ENCODE measurements at regions not wholly inside any gene's neighbourhood (a gene's known extent, or its start where the extent isn't known, plus 50 kb on each side); places are given as distances from the start of the nearest gene placed in this dataset.

GRCh38 chr4:14924076-14924811, 78.0 kb upstream of the CPEB2 start:
- Mint-ChIP-seq H3K4me3 (no peak overlapping the region), H3K27ac (ENCODE audit: unreplicated experiment) (no peak overlapping the region)
- TF ChIP-seq CTCF (conservative IDR thresholded peaks at IDR 0.05): no peak

GRCh38 chr4:14924812-14925344, 77.4 kb upstream of the CPEB2 start:
- H3K4me1 Mint-ChIP-seq: no peaks in the 10 kb centered on the region
- no peak for DNase-seq (ENCODE audit: low read depth, low spot score)
- no peak for TF ChIP-seq CTCF (conservative IDR thresholded peaks at IDR 0.05)
- H3K9me3 Mint-ChIP-seq: no peaks in the 10 kb centered on the region
- H3K36me3 Mint-ChIP-seq (ENCODE audit: low read depth): no peaks in the 10 kb centered on the region
- H3K27me3 Mint-ChIP-seq (ENCODE audit: low read depth): no peaks in the 10 kb centered on the region
- no peak overlapping the region for H3K4me3 Mint-ChIP-seq
- H3K27ac Mint-ChIP-seq (ENCODE audit: unreplicated experiment): no peak overlapping the region

More at GRCh38 chr4:14924076-14924811, 78.0 kb upstream of the CPEB2 start:
- no peak for DNase-seq (ENCODE audit: low read depth, low spot score)
- no peaks in the 10 kb centered on the region for H3K4me1 Mint-ChIP-seq
- no peaks in the 10 kb centered on the region for H3K36me3 Mint-ChIP-seq (ENCODE audit: low read depth)
- no peaks in the 10 kb centered on the region for H3K9me3 Mint-ChIP-seq
- no peaks in the 10 kb centered on the region for H3K27me3 Mint-ChIP-seq (ENCODE audit: low read depth)

DNA sequence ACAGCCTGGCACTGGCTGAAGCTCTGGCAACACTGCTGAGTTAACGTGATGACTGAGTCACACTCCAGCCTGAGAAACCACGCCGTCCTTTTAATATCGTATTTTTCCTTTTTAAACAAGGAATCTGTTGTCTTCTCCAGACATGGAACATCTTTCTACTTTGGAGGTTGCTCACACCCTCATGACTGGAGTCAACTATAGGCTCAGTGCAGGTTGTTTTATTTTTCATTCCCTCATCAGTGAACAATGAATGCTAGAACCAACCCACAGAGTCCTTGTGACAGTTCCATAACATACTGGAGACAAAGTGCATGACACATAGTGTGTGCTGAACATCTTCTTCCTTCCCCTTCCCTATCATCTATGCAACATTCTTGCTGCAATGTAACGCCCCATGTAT, 76.8 kb upstream of the CPEB2 start:
- no peak for DNase-seq (ENCODE audit: low read depth, low spot score)

GRCh38 chr4:14926368-14926767, 75.9 kb upstream of the CPEB2 start:
- Mint-ChIP-seq H3K27me3 (ENCODE audit: low read depth) (no peaks in the 10 kb centered on the region), H3K36me3 (ENCODE audit: low read depth) (no peaks in the 10 kb centered on the region), H3K27ac (ENCODE audit: unreplicated experiment) (no peak overlapping the region), H3K4me3 (no peak overlapping the region), H3K9me3 (no peaks in the 10 kb centered on the region), H3K4me1 (no peaks in the 10 kb centered on the region)
- TF ChIP-seq CTCF (conservative IDR thresholded peaks at IDR 0.05): no peak
- no peak for DNase-seq (ENCODE audit: low read depth, low spot score)

More for the DNA sequence above, 76.8 kb upstream of the CPEB2 start:
- no peak overlapping the region for H3K4me3 Mint-ChIP-seq
- no peak for TF ChIP-seq CTCF (conservative IDR thresholded peaks at IDR 0.05)
- no peaks in the 10 kb centered on the region for H3K36me3 Mint-ChIP-seq (ENCODE audit: low read depth)
- H3K27ac Mint-ChIP-seq (ENCODE audit: unreplicated experiment): no peak overlapping the region
- no peaks in the 10 kb centered on the region for H3K9me3 Mint-ChIP-seq
- H3K4me1 Mint-ChIP-seq: no peaks in the 10 kb centered on the region
- no peaks in the 10 kb centered on the region for H3K27me3 Mint-ChIP-seq (ENCODE audit: low read depth)

DNA sequence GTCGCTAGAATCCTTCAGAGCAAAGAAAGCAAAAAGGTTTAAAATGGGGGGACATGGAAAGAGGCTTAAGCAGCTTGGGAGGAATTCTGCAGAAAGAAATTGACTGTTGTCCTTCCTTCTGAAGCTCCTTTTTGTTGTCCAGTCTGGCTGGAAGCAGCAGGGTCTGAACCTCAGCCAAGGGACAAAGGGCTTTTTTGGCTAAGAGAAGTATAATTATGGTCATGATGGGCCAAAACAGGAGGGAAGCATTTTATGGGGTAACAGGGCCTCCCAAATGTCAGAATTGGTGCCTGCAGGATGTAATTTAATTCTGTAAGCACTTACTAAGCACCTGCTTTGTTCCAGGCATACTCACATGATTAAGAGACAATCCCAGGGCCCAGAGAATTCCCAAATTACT, 74.2 kb upstream of the CPEB2 start:
- no peaks in the 10 kb centered on the region for H3K36me3 Mint-ChIP-seq (ENCODE audit: low read depth)
- TF ChIP-seq CTCF (conservative IDR thresholded peaks at IDR 0.05): no peak
- no peaks in the 10 kb centered on the region for H3K27me3 Mint-ChIP-seq (ENCODE audit: low read depth)
- no peaks in the 10 kb centered on the region for H3K9me3 Mint-ChIP-seq
- no peak for DNase-seq (ENCODE audit: low read depth, low spot score)
- H3K4me3 Mint-ChIP-seq: no peak overlapping the region
- no peak overlapping the region for H3K27ac Mint-ChIP-seq (ENCODE audit: unreplicated experiment)
- no peaks in the 10 kb centered on the region for H3K4me1 Mint-ChIP-seq
